Activated gamma-delta T cell treated with anti-CD3 and anti-CD28 coated beads, Interleukin-2, amount 50 U/mL, for 16 hours (primary cell): ENCODE measurements at regions not wholly inside any gene's neighbourhood (a gene's known extent, or its start where the extent isn't known, plus 50 kb on each side); places are given as distances from the start of the nearest gene placed in this dataset.
A peak's percentile ranks its signal among the peaks of the same experiment; 100 is the strongest.
"Not testable (repeated sequence)": the region's sequence is repeated elsewhere in the genome, so short reads cannot be mapped to it uniquely, and the experiment has no call there.

ENCODE experiments used
- DNase-seq: peaks from one replicate; pipeline ENCODE4 v3.0.0-alpha.2; 2020; ENCODE audit warnings: low read depth

- not testable (repeated sequence) for DNase-seq
Measured at GRCh38 chr7:128561116-128561722, 84.7 kb downstream of the METTL2B start.

- DNase-seq: not testable (repeated sequence)
Measured at GRCh38 chr7:128562795-128563194, 86.2 kb downstream of the METTL2B start.

GRCh38 chr7:128564123-128564700, 87.7 kb downstream of the METTL2B start:
- not testable (repeated sequence) for DNase-seq

GRCh38 chr7:128564932-128565864, 88.7 kb downstream of the METTL2B start:
- DNase-seq: not testable (repeated sequence)

GRCh38 chr7:128575277-128575676, 96.8 kb upstream of the GARIN1A start:
- DNase-seq: not testable (repeated sequence)

GRCh38 chr7:128576953-128577352, 95.1 kb upstream of the GARIN1A start:
- not testable (repeated sequence) for DNase-seq

GRCh38 chr7:128579843-128580242, 92.2 kb upstream of the GARIN1A start:
- not testable (repeated sequence) for DNase-seq

- not testable (repeated sequence) for DNase-seq
Measured at GRCh38 chr7:128581100-128581499, 91.0 kb upstream of the GARIN1A start.

GRCh38 chr7:128581825-128582561, 90.1 kb upstream of the GARIN1A start:
- not testable (repeated sequence) for DNase-seq

- not testable (repeated sequence) for DNase-seq
Measured at GRCh38 chr7:128586715-128587114, 85.4 kb upstream of the GARIN1A start.

GRCh38 chr7:128591705-128592104, 80.4 kb upstream of the GARIN1A start:
- no peak for DNase-seq

- DNase-seq: not testable (repeated sequence)
Measured at GRCh38 chr7:128592209-128592608, 79.9 kb upstream of the GARIN1A start.

- not testable (repeated sequence) for DNase-seq
Measured at GRCh38 chr7:128594061-128594460, 78.0 kb upstream of the GARIN1A start.

GRCh38 chr7:128596336-128597128, 75.6 kb upstream of the GARIN1A start:
- not testable (repeated sequence) for DNase-seq

GRCh38 chr7:128598946-128599345, 73.1 kb upstream of the GARIN1A start:
- not testable (repeated sequence) for DNase-seq

GRCh38 chr7:128608678-128609421, 63.2 kb upstream of the GARIN1A start:
- peak; percentile 21 for DNase-seq

- DNase-seq: not testable (repeated sequence)
Measured at GRCh38 chr7:128613366-128613765, 58.7 kb upstream of the GARIN1A start.

GRCh38 chr7:128614812-128615211, 57.3 kb upstream of the GARIN1A start:
- not testable (repeated sequence) for DNase-seq

- DNase-seq: not testable (repeated sequence)
Measured at GRCh38 chr7:128616799-128617198, 55.3 kb upstream of the GARIN1A start.
